ENCODE measurements at regions not wholly inside any gene's neighbourhood (a gene's known extent, or its start where the extent isn't known, plus 50 kb on each side); places are given as distances from the start of the nearest gene placed in this dataset.
"Not testable (repeated sequence)": the region's sequence is repeated elsewhere in the genome, so short reads cannot be mapped to it uniquely, and the experiment has no call there.

GRCh38 chr7:157476201-157476600 lies 139.4 kb downstream of the DNAJB6 start:
- TF ChIP-seq JUND (IDR thresholded peaks at IDR 0.05; ENCODE audit: low read depth) = no peak
- DNase-seq (ENCODE audit: low read depth in 1 of 2, low spot score in 1 of 2) = no peak
- in situ Hi-C loops (cut with HindIII; ENCODE audit: low pct_unique_long_range_greater_than_20kb, low sequenced_read_pairs) = no loop called here

- no peak for TF ChIP-seq JUND (IDR thresholded peaks at IDR 0.05; ENCODE audit: low read depth)
- DNase-seq (ENCODE audit: low read depth in 1 of 2, low spot score in 1 of 2) = no peak
- in situ Hi-C loops (cut with HindIII; ENCODE audit: low pct_unique_long_range_greater_than_20kb, low sequenced_read_pairs) = no loop called here
These were observed 140.1 kb downstream of the DNAJB6 start for GRCh38 chr7:157476654-157477549.

GRCh38 chr7:157477550-157478212 lies 140.9 kb downstream of the DNAJB6 start:
- in situ Hi-C loops (cut with HindIII; ENCODE audit: low pct_unique_long_range_greater_than_20kb, low sequenced_read_pairs) = no loop called here
- TF ChIP-seq JUND (IDR thresholded peaks at IDR 0.05; ENCODE audit: low read depth) = no peak
- no peak for DNase-seq (ENCODE audit: low read depth in 1 of 2, low spot score in 1 of 2)

- DNase-seq (ENCODE audit: low read depth in 1 of 2, low spot score in 1 of 2); in situ Hi-C loops (cut with HindIII; ENCODE audit: low pct_unique_long_range_greater_than_20kb, low sequenced_read_pairs): not testable (repeated sequence)
These were observed 141.8 kb downstream of the DNAJB6 start for GRCh38 chr7:157478611-157479010.

- in situ Hi-C loops (cut with HindIII; ENCODE audit: low pct_unique_long_range_greater_than_20kb, low sequenced_read_pairs) = no loop called here
- TF ChIP-seq JUND (IDR thresholded peaks at IDR 0.05; ENCODE audit: low read depth) = no peak
- DNase-seq (ENCODE audit: low read depth in 1 of 2, low spot score in 1 of 2) = no peak
These were observed 142.5 kb downstream of the DNAJB6 start for GRCh38 chr7:157479326-157479725.

- DNase-seq (ENCODE audit: low read depth in 1 of 2, low spot score in 1 of 2) = no peak
- in situ Hi-C loops (cut with HindIII; ENCODE audit: low pct_unique_long_range_greater_than_20kb, low sequenced_read_pairs) = no loop called here
- TF ChIP-seq JUND (IDR thresholded peaks at IDR 0.05; ENCODE audit: low read depth) = no peak
These were observed 143.7 kb downstream of the DNAJB6 start for GRCh38 chr7:157480371-157481050.

- in situ Hi-C loops (cut with HindIII; ENCODE audit: low pct_unique_long_range_greater_than_20kb, low sequenced_read_pairs) = no loop called here
- no peak for DNase-seq (ENCODE audit: low read depth in 1 of 2, low spot score in 1 of 2)
- no peak for TF ChIP-seq JUND (IDR thresholded peaks at IDR 0.05; ENCODE audit: low read depth)
These were observed 144.6 kb downstream of the DNAJB6 start for GRCh38 chr7:157481389-157481788.

GRCh38 chr7:157482025-157482424 lies 145.2 kb downstream of the DNAJB6 start:
- in situ Hi-C loops (cut with HindIII; ENCODE audit: low pct_unique_long_range_greater_than_20kb, low sequenced_read_pairs) = no loop called here
- TF ChIP-seq JUND (IDR thresholded peaks at IDR 0.05; ENCODE audit: low read depth) = no peak
- no peak for DNase-seq (ENCODE audit: low read depth in 1 of 2, low spot score in 1 of 2)

GRCh38 chr7:157482517-157483087 lies 145.8 kb downstream of the DNAJB6 start:
- in situ Hi-C loops (cut with HindIII; ENCODE audit: low pct_unique_long_range_greater_than_20kb, low sequenced_read_pairs) = no loop called here
- TF ChIP-seq JUND (IDR thresholded peaks at IDR 0.05; ENCODE audit: low read depth) = no peak
- no peak for DNase-seq (ENCODE audit: low read depth in 1 of 2, low spot score in 1 of 2)

- in situ Hi-C loops (cut with HindIII; ENCODE audit: low pct_unique_long_range_greater_than_20kb, low sequenced_read_pairs) = no loop called here
- TF ChIP-seq JUND (IDR thresholded peaks at IDR 0.05; ENCODE audit: low read depth) = no peak
- no peak for DNase-seq (ENCODE audit: low read depth in 1 of 2, low spot score in 1 of 2)
These were observed 146.7 kb downstream of the DNAJB6 start for GRCh38 chr7:157483515-157483914.

GRCh38 chr7:157483971-157484410 lies 147.2 kb downstream of the DNAJB6 start:
- DNase-seq (ENCODE audit: low read depth in 1 of 2, low spot score in 1 of 2) = no peak
- in situ Hi-C loops (cut with HindIII; ENCODE audit: low pct_unique_long_range_greater_than_20kb, low sequenced_read_pairs) = no loop called here
- TF ChIP-seq JUND (IDR thresholded peaks at IDR 0.05; ENCODE audit: low read depth) = no peak

- DNase-seq (ENCODE audit: low read depth in 1 of 2, low spot score in 1 of 2) = no peak
- in situ Hi-C loops (cut with HindIII; ENCODE audit: low pct_unique_long_range_greater_than_20kb, low sequenced_read_pairs) = no loop called here
- TF ChIP-seq JUND (IDR thresholded peaks at IDR 0.05; ENCODE audit: low read depth) = no peak
These were observed 147.7 kb downstream of the DNAJB6 start for GRCh38 chr7:157484411-157485081.

All from T47D (cell line).